Activated CD4-positive, alpha-beta memory T cell treated with anti-CD3 and anti-CD28 coated beads, Interleukin-2, amount 10 ng/mL, durations not matched to agents 7 days and 5 days (primary cell): ENCODE measurements at regions not wholly inside any gene's neighbourhood (a gene's known extent, or its start where the extent isn't known, plus 50 kb on each side); places are given as distances from the start of the nearest gene placed in this dataset.
"Not testable (repeated sequence)": the region's sequence is repeated elsewhere in the genome, so short reads cannot be mapped to it uniquely, and the experiment has no call there.

Source experiments
- CTCF ChIA-PET: fragments of 350-600 bp; sonication (Branson Sonifier 250); formaldehyde crosslinking; loops from one replicate; lab custom pipeline; 2021; ENCODE audit warnings: antibody characterized with exemption, inconsistent platforms; lab: Charles Lee
- POLR2A ChIA-PET: fragments of 350-600 bp; sonication (Branson Sonifier 250); formaldehyde crosslinking; loops from one replicate; lab custom pipeline; 2021; ENCODE audit warnings: antibody characterized with exemption; lab: Charles Lee
- DNase-seq: peaks from one replicate; pipeline ENCODE4 v3.0.0-alpha.2; 2020
- H3K27ac Mint-ChIP-seq: one replicate; pipeline ENCODE4 v1.8.0; 2021; ENCODE audit warnings: mild to moderate bottlenecking, mixed read lengths
- H3K27me3 Mint-ChIP-seq: one replicate; pipeline ENCODE4 v1.8.0; 2021; ENCODE audit warnings: mixed read lengths
- H3K36me3 Mint-ChIP-seq: one replicate; pipeline ENCODE4 v1.8.0; 2021; ENCODE audit warnings: low read depth, mixed read lengths
- H3K4me1 Mint-ChIP-seq: one replicate; pipeline ENCODE4 v1.8.0; 2021; ENCODE audit warnings: mixed read lengths
- H3K4me3 Mint-ChIP-seq: one replicate; pipeline ENCODE4 v1.8.0; 2021; ENCODE audit warnings: mild to moderate bottlenecking, mixed read lengths
- H3K9me3 Mint-ChIP-seq: one replicate; pipeline ENCODE4 v1.8.0; 2021; ENCODE audit warnings: mixed read lengths

GRCh38 chr2:156756516-156756915 is 320.3 kb downstream of the GPD2 start:
- no peaks in the 10 kb centered on the region for H3K36me3 Mint-ChIP-seq
- CTCF ChIA-PET: no interaction called here
- H3K9me3 Mint-ChIP-seq: no peaks in the 10 kb centered on the region
- POLR2A ChIA-PET: no interaction called here
- no peaks in the 10 kb centered on the region for H3K4me1 Mint-ChIP-seq
- no peak for DNase-seq
- H3K27me3 Mint-ChIP-seq: no peaks in the 10 kb centered on the region
- no peak overlapping the region for H3K4me3 Mint-ChIP-seq
- no peak overlapping the region for H3K27ac Mint-ChIP-seq

DNA sequence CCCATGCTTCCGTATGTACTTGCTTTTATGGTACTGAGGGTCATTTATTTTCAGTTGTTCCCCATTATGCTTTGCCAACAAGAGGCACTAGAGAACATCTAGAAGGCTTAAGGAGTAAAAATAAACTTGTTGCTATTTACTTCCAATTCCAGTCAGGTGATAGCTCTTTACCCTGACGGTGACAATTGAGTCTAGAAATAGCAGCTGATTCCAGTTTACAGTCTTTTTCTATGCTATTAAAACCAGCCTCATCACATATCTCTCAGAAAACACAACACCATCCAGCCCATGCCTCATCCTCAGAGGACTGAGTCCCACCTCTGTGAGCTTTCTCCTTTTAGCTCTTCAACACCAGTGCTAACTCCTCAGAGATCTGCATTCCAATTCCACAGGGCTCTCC is 327.0 kb downstream of the GPD2 start:
- no peaks in the 10 kb centered on the region for H3K36me3 Mint-ChIP-seq
- H3K27ac Mint-ChIP-seq: no peak overlapping the region
- H3K9me3 Mint-ChIP-seq: no peaks in the 10 kb centered on the region
- H3K4me1 Mint-ChIP-seq: no peaks in the 10 kb centered on the region
- ChIA-PET POLR2A (no interaction called here), CTCF (no interaction called here)
- DNase-seq: no peak
- H3K4me3 Mint-ChIP-seq: no peak overlapping the region
- no peaks in the 10 kb centered on the region for H3K27me3 Mint-ChIP-seq

- DNase-seq: no peak
- H3K27ac Mint-ChIP-seq: no peak overlapping the region
- no peaks in the 10 kb centered on the region for H3K9me3 Mint-ChIP-seq
- CTCF ChIA-PET: no interaction called here
- POLR2A ChIA-PET: no interaction called here
- no peaks in the 10 kb centered on the region for H3K4me1 Mint-ChIP-seq
- H3K27me3 Mint-ChIP-seq: no peaks in the 10 kb centered on the region
- no peaks in the 10 kb centered on the region for H3K36me3 Mint-ChIP-seq
- no peak overlapping the region for H3K4me3 Mint-ChIP-seq
These were observed 328.9 kb downstream of the GPD2 start for GRCh38 chr2:156765043-156765442.

DNA sequence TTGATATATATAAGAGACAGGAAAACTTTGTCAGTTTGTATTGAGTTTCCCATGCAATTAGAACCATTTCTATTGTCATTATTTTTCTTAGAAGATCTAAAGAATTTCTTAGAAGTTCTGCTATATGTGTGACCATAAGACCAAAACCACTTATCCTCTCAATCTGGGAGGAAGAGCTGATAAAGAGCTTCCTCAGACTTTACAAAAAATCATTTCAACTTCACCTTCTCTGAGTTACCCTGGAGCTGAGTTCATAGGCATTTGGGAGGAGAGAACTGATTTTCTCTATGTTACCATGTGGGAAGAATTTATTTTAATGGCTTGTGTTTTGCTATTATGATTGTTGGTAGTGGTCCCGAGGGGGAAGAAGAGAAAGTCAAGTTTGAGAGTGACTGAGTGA is 329.3 kb downstream of the GPD2 start:
- no peaks in the 10 kb centered on the region for H3K4me1 Mint-ChIP-seq
- no peaks in the 10 kb centered on the region for H3K27me3 Mint-ChIP-seq
- POLR2A ChIA-PET: no interaction called here
- H3K4me3 Mint-ChIP-seq: no peak overlapping the region
- no peak for DNase-seq
- CTCF ChIA-PET: no interaction called here
- H3K36me3 Mint-ChIP-seq: no peaks in the 10 kb centered on the region
- H3K9me3 Mint-ChIP-seq: no peaks in the 10 kb centered on the region
- H3K27ac Mint-ChIP-seq: no peak overlapping the region

DNA sequence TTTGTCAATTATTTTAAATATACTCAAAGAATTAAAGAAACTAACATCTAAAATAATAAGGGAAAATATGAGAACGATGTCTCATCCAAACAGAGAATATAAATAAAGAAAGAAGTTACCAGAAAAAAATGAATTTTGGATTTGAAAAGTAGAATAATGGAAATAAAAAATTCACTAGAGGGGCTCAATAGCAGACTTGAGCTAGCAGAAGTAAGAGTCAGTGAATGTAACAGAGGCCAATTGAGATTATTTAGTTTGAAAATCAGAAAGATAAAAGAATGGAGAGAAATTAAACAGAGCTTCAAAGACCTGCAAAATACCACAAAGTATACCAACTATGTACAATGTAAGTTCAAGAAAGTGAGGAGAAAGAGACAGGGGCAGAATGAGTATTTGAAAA is 333.6 kb downstream of the GPD2 start:
- DNase-seq: no peak
- Mint-ChIP-seq H3K27me3 (no peaks in the 10 kb centered on the region), H3K36me3 (no peaks in the 10 kb centered on the region), H3K27ac (no peak overlapping the region), H3K4me1 (no peaks in the 10 kb centered on the region), H3K9me3 (no peaks in the 10 kb centered on the region), H3K4me3 (no peak overlapping the region)
- CTCF ChIA-PET: no interaction called here
- POLR2A ChIA-PET: no interaction called here

DNA sequence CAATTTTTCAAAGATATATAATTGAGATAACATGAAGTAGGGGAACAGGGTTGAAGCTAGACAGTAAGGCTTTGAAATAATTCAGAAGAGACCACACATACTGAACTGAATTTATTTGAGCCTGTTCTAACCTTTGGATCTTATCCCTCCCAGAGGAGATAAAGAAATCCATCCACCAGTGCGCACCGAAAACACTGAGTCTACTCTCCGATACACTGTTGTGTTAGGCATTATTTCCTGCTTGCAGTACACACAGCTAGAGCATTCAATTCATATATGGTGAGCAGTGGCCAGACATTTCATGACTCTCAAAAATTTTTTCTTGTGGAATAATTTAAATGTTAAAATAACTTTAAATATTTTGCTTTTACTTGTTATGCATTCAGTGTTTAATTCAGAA is 342.7 kb downstream of the GPD2 start:
- no peaks in the 10 kb centered on the region for H3K36me3 Mint-ChIP-seq
- no peaks in the 10 kb centered on the region for H3K9me3 Mint-ChIP-seq
- H3K27ac Mint-ChIP-seq: no peak overlapping the region
- DNase-seq: no peak
- CTCF ChIA-PET: no interaction called here
- POLR2A ChIA-PET: no interaction called here
- no peak overlapping the region for H3K4me3 Mint-ChIP-seq
- no peaks in the 10 kb centered on the region for H3K27me3 Mint-ChIP-seq
- H3K4me1 Mint-ChIP-seq: no peaks in the 10 kb centered on the region

GRCh38 chr2:156779416-156780120 is 343.4 kb downstream of the GPD2 start:
- ChIA-PET CTCF (no interaction called here), POLR2A (no interaction called here)
- H3K4me3 Mint-ChIP-seq: no peak overlapping the region
- no peaks in the 10 kb centered on the region for H3K9me3 Mint-ChIP-seq
- DNase-seq: no peak
- no peak overlapping the region for H3K27ac Mint-ChIP-seq
- H3K4me1 Mint-ChIP-seq: no peaks in the 10 kb centered on the region
- H3K36me3 Mint-ChIP-seq: no peaks in the 10 kb centered on the region
- no peaks in the 10 kb centered on the region for H3K27me3 Mint-ChIP-seq

DNA sequence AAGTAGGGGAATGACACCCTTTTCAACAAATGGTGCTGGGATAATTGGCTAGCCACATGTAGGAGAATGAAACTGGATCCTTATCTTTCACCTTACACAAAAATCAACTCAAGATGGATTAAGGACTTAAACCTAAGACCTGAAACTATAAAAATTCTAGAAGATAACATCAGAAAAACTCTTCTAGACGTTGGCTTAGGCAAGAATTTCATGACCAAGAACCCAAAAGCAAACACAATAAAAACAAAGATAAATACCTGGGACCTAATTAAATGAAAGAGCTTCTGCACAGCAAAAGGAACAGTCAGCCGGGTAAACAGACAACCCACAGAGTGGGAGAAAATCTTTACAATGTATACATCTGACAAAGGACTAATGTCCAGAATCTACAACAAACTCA is 345.5 kb downstream of the GPD2 start:
- H3K4me3 Mint-ChIP-seq, H3K27me3 Mint-ChIP-seq, CTCF ChIA-PET: not testable (repeated sequence)

GRCh38 chr2:156784020-156784701 is 348.0 kb downstream of the GPD2 start:
- Mint-ChIP-seq H3K9me3 (no peaks in the 10 kb centered on the region), H3K4me3 (no peak overlapping the region), H3K27ac (no peak overlapping the region), H3K27me3 (no peaks in the 10 kb centered on the region), H3K4me1 (no peaks in the 10 kb centered on the region), H3K36me3 (no peaks in the 10 kb centered on the region)
- ChIA-PET CTCF (no interaction called here), POLR2A (interaction anchor here (0.6 kb wide), 1 partner anchor 1101 kb away, joined by 3 read pairs; no protein-coding TSS in a partner anchor)
- DNase-seq: no peak

More for the DNA sequence above, 345.5 kb downstream of the GPD2 start:
- H3K27ac Mint-ChIP-seq, POLR2A ChIA-PET, H3K9me3 Mint-ChIP-seq, DNase-seq, H3K4me1 Mint-ChIP-seq, H3K36me3 Mint-ChIP-seq: not testable (repeated sequence)

DNA sequence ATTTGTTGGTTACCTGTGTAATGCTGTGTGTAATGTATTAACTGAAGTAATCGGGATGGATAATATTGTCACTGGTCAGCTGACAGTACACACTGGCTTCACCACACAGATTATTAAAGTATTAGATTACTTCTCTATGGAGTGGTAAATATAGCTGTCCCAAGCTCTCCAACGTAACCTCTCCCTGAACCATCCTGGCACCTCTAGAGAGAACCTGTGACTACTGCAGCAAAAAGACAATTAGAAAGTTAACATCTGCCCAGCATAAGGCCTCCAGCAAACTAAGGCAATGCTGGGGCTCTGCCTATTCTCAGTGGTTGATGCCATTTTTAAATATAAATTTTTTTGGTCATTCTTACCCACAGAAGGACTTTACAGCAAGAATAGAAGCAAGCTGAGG is 351.3 kb downstream of the GPD2 start:
- H3K36me3 Mint-ChIP-seq: no peaks in the 10 kb centered on the region
- H3K27ac Mint-ChIP-seq: no peak overlapping the region
- CTCF ChIA-PET: interaction anchor here (0.7 kb wide), 1 partner anchor 35 kb away, joined by 3 read pairs; no protein-coding TSS in a partner anchor
- POLR2A ChIA-PET: no interaction called here
- no peaks in the 10 kb centered on the region for H3K4me1 Mint-ChIP-seq
- DNase-seq: no peak
- no peaks in the 10 kb centered on the region for H3K27me3 Mint-ChIP-seq
- H3K4me3 Mint-ChIP-seq: no peak overlapping the region
- no peaks in the 10 kb centered on the region for H3K9me3 Mint-ChIP-seq

DNA sequence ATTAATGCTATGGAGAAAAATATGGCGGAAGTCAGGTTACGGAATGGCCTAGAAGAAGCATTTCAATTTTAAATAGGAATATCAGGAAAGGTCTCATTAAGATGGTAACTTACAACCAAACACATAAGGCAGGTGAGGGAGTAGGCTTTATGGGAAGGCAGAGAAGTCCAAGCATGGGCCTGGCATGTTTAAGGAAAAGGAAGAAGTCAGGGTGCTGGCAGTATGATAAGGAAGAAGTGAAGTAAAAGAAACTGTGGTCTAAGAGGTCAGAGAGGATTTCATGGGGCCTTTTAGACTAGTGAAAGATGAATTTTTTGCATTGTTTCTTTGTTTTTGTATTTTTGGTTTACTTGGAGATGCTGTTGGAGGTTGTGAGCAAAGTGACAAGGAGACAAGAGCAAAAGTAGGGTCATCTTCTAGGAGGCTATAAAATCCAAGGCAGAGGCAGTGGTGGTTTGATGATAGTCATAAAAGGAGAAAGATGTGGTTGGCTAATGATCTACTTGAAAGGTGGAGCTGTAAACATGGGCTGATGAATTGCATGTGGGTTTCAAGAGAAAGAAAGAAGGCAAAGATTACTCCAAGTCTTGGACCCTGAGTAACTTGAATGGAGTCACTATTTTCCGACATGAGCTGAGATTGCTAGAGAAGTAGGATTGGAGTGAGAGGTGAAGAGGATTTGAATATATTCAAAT is 354.3 kb downstream of the GPD2 start:
- ChIA-PET POLR2A (no interaction called here), CTCF (no interaction called here)
- Mint-ChIP-seq H3K27me3 (peaks cover 3% of the 10 kb centered on the region), H3K9me3 (no peaks in the 10 kb centered on the region), H3K4me1 (no peaks in the 10 kb centered on the region), H3K4me3 (no peak overlapping the region), H3K27ac (no peak overlapping the region), H3K36me3 (no peaks in the 10 kb centered on the region)
- DNase-seq: no peak

GRCh38 chr2:156792242-156792840 is 356.2 kb downstream of the GPD2 start:
- Mint-ChIP-seq H3K36me3 (no peaks in the 10 kb centered on the region), H3K27me3 (peaks cover 3% of the 10 kb centered on the region), H3K27ac (no peak overlapping the region), H3K9me3 (no peaks in the 10 kb centered on the region), H3K4me3 (no peak overlapping the region), H3K4me1 (no peaks in the 10 kb centered on the region)
- no peak for DNase-seq
- ChIA-PET POLR2A (no interaction called here), CTCF (no interaction called here)

DNA sequence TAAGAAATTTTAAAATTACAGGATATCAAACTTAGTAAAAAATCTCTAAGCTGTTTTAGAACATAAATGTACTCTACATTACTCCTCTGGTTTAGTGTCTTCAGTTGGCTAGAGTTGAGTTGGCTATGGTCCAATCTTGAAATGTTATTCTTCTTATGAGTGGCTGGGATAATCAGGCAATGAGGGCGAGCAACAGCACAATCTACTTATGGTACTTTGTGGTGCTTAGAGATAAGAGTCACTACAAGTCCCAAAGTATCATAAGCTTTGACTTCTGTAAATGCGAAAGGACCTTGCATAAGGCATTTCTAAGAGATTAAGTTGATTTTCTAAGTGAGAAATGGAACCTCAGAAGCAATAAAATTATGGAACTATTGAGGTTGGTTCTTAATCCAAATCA is 361.7 kb downstream of the GPD2 start:
- Mint-ChIP-seq H3K4me3 (no peak overlapping the region), H3K36me3 (no peaks in the 10 kb centered on the region), H3K9me3 (no peaks in the 10 kb centered on the region), H3K27me3 (peaks cover 7% of the 10 kb centered on the region), H3K4me1 (no peaks in the 10 kb centered on the region), H3K27ac (no peak overlapping the region)
- CTCF ChIA-PET: no interaction called here
- DNase-seq: no peak
- POLR2A ChIA-PET: no interaction called here
